SK-N-SH treated with all-trans-retinoic acid at 6 μM for 48 hours (cell line): ENCODE measurements at regions not wholly inside any gene's neighbourhood (a gene's known extent, or its start where the extent isn't known, plus 50 kb on each side); places are given as distances from the start of the nearest gene placed in this dataset.

ENCODE experiments used
- BACH2 ChIP-seq: fragments of 250-450 bp; sonication (Bioruptor Pico); IDR thresholded peaks from 2 replicates; pipeline ENCODE4 v1.9.0; 2021; ENCODE audit warnings: mild to moderate bottlenecking, borderline replicate concordance
- PATZ1 ChIP-seq: fragments of 250-450 bp; sonication (Bioruptor Pico); IDR thresholded peaks from 2 replicates; pipeline ENCODE4 v1.8.0; 2020; ENCODE audit warnings: mild to moderate bottlenecking, moderate library complexity, borderline replicate concordance
- RARB ChIP-seq: fragments of 250-450 bp; sonication (Bioruptor Pico); IDR thresholded peaks from 2 replicates; pipeline ENCODE4 v1.8.0; 2021; ENCODE audit warnings: mild to moderate bottlenecking, moderate library complexity
- SNAI2 ChIP-seq: fragments of 250-450 bp; sonication (Bioruptor Pico); IDR thresholded peaks from 2 replicates; pipeline ENCODE4 v1.5.0; 2020; ENCODE audit warnings: mild to moderate bottlenecking, moderate library complexity
- TCF4 ChIP-seq: fragments of 250-450 bp; sonication (Bioruptor Pico); IDR thresholded peaks from 2 replicates; pipeline ENCODE4 v1.8.0; 2021; ENCODE audit warnings: mild to moderate bottlenecking, moderate library complexity, borderline replicate concordance
- TOX ChIP-seq: fragments of 250-450 bp; sonication (Bioruptor Pico); IDR thresholded peaks from 2 replicates; pipeline ENCODE4 v1.8.0; 2021; ENCODE audit warnings: mild to moderate bottlenecking, moderate library complexity, borderline replicate concordance
- ZNF70 ChIP-seq: fragments of 450-650 bp; formaldehyde crosslinking; IDR thresholded peaks from 2 replicates; pipeline ENCODE4 v1.5.0; 2020; ENCODE audit warnings: mild to moderate bottlenecking, moderate library complexity
- ZNF8 ChIP-seq: fragments of 450-650 bp; formaldehyde crosslinking; IDR thresholded peaks from 2 replicates; pipeline ENCODE4 v1.5.0; 2020; ENCODE audit warnings: mild to moderate bottlenecking, moderate library complexity

DNA sequence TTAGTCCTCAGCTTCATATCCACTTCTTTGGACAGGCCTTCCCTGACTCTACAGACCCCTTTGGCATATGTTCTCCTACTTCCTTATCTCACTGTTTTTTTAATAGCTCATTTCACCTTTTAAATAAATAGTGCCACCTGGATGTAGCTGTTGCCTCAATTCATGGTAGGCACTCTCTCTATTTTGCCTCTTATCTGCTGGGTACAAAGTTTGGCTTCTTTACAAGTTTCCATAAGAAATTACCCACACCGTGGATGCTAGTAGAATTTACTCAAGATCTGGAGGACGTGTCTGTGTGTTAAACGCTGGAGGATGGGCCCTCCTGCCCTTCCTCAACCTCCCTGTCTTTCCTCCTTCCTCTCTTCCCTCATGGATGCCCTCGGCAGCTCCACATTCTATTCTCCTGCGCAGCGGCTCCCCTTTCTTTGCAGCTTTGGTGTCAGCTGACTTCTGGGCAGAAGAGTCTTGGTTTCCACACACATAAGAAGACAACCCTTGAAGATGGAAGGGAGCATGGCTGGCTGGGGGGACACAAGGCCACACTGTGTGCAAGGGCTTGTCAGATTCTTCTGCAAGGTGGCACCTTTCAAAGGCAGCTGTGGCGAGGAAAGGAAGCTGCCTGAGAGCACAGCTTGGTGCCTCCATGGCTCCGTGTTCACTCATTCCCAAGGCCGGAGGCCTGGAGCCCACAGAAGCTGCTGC, 212.6 kb downstream of the SNX19 start:
- TF ChIP-seq SNAI2 (CRISPR knock-in tag) (no peak), RARB (CRISPR knock-in tag) (no peak), PATZ1 (CRISPR knock-in tag) (no peak), ZNF70 (CRISPR knock-in tag) (no peak), ZNF8 (CRISPR knock-in tag) (no peak), BACH2 (CRISPR knock-in tag) (no peak), TCF4 (CRISPR knock-in tag) (no peak), TOX (CRISPR knock-in tag) (no peak)
